K562 (cell line): ENCODE measurements at regions not wholly inside any gene's neighbourhood (a gene's known extent, or its start where the extent isn't known, plus 50 kb on each side); places are given as distances from the start of the nearest gene placed in this dataset.

Experiments
- ATAC-seq: fragments of 200-7000 bp; cut with Tn5 transposase; 3 replicates; pipeline ENCODE4 v1.9.1; 2020; ENCODE audit warnings: moderate library complexity
- BruUV-seq: library from RNA; stranded (reverse); fragments of 400-500 nt; replicated peaks from 2 replicates; lab custom pipeline; 2021; lab: Mats Ljungman, UMichigan
- CTCF ChIA-PET: fragments of 300-600 bp; formaldehyde crosslinking; extraction: SDS; loops from one replicate; lab custom pipeline; 2021; ENCODE audit warnings: low intra/inter-chr PET ratio; lab: Yijun Ruan, JAX
- POLR2A ChIA-PET: fragments of 300-600, 350-650 bp; sonication (Branson Sonifier 250); formaldehyde crosslinking; extraction: SDS; loops from one replicate; lab custom pipeline; 2021; ENCODE audit warnings: antibody characterized with exemption, inconsistent platforms; lab: Yijun Ruan, JAX
- DNase-seq, 4 experiments: peaks; one replicate each; pipeline versions ENCODE4 v3.0.0 to v3.0.0-alpha.2; 2011 to 2018; ENCODE audit warnings: low spot score in 3 of 4, mixed read lengths in 3 of 4; ENCODE audit errors: extremely low read depth in 1 of 4
- FAIRE-seq: peaks from 2 replicates; lab custom pipeline; 2011; peaks lifted over from hg19 to GRCh38; lab: Jason Lieb, UNC
- H2AFZ ChIP-seq: 2 replicates; pipeline ENCODE4 v1.6.0; 2011; ENCODE audit warnings: low read depth, low read length, control low read depth, inconsistent platforms
- H3K27ac ChIP-seq: fragments of 200-600 bp; 3 replicates; pipeline ENCODE4 v1.8.0; 2011; ENCODE audit warnings: low read depth, mild to moderate bottlenecking, control low read depth, inconsistent platforms, low read length, moderate library complexity, mixed read lengths; ENCODE audit errors: extremely low read depth
- H3K27me3 ChIP-seq, 2 experiments: fragments of 300-600 bp in 1 of 2; 2 replicates in 1 of 2; 3 replicates in 1 of 2; pipeline versions ENCODE4 v1.6.0 to v1.8.0; 2011; ENCODE audit warnings: inconsistent platforms in 2 of 2, low read length in 2 of 2, mild to moderate bottlenecking in 1 of 2, mixed read lengths in 1 of 2, moderate library complexity in 1 of 2; ENCODE audit not compliant: control insufficient read depth in 2 of 2, insufficient read depth in 2 of 2
- H3K36me3 ChIP-seq: fragments of 300-600 bp; 3 replicates; pipeline ENCODE4 v1.8.0; 2011; ENCODE audit warnings: mild to moderate bottlenecking, low read length, inconsistent platforms; ENCODE audit not compliant: control insufficient read depth, insufficient read depth
- H3K4me1 ChIP-seq, 2 experiments: fragments of 200-600 bp in 1 of 2; replicated peaks in 1 of 2; 2 replicates in 1 of 2; 3 replicates in 1 of 2; pipeline versions ENCODE4 v1.5.1 to v1.8.0; 2011; ENCODE audit warnings: inconsistent platforms in 2 of 2, low read length in 2 of 2, mild to moderate bottlenecking in 1 of 2, mixed read lengths in 1 of 2, moderate library complexity in 1 of 2; ENCODE audit not compliant: control insufficient read depth in 2 of 2, insufficient read depth in 2 of 2
- H3K4me2 ChIP-seq: 2 replicates; pipeline ENCODE4 v1.6.1; 2011; ENCODE audit warnings: low read length, control low read depth, inconsistent platforms, mixed read lengths; ENCODE audit not compliant: insufficient read depth
- H3K4me3 ChIP-seq: fragments of 200-600 bp; sonication (generic), shearing (Covaris generic); 2 replicates; pipeline ENCODE4 v1.5.1; 2016; ENCODE audit warnings: control low read depth, inconsistent platforms
- H3K79me2 ChIP-seq: fragments of 200-600 bp; 3 replicates; pipeline ENCODE4 v1.8.0; 2011; ENCODE audit warnings: low read length, inconsistent platforms; ENCODE audit not compliant: control insufficient read depth, insufficient read depth
- H3K9ac ChIP-seq, 2 experiments: 2 replicates each; pipeline versions ENCODE4 v1.6.0 to v1.6.1; 2011; ENCODE audit warnings: low read depth in 2 of 2, low read length in 2 of 2, control low read depth in 1 of 2, inconsistent platforms in 1 of 2, mild to moderate bottlenecking in 1 of 2, mixed read lengths in 1 of 2; ENCODE audit not compliant: insufficient read depth in 1 of 2
- H3K9me1 ChIP-seq: one replicate; pipeline ENCODE4 v1.6.0; 2011; ENCODE audit warnings: inconsistent platforms, mild to moderate bottlenecking, low read length, moderate library complexity; ENCODE audit not compliant: control insufficient read depth, insufficient read depth
- H3K9me3 ChIP-seq: replicated peaks from 2 replicates; pipeline ENCODE4 v1.5.1; 2011; ENCODE audit warnings: low read depth, low read length, inconsistent platforms; ENCODE audit not compliant: control insufficient read depth, insufficient read depth
- H4K20me1 ChIP-seq: replicated peaks from 2 replicates; pipeline ENCODE4 v1.6.1; 2011; ENCODE audit warnings: low read length, inconsistent platforms, mixed read lengths; ENCODE audit not compliant: control insufficient read depth, insufficient read depth
- CCNT2 ChIP-seq: IDR thresholded peaks from 2 replicates; pipeline ENCODE4 v1.6.1; 2011; ENCODE audit warnings: borderline replicate concordance, low read depth, mild to moderate bottlenecking, moderate library complexity, mixed read lengths, low read length; ENCODE audit not compliant: insufficient read length; ENCODE audit errors: extremely low read depth
- CREM ChIP-seq: IDR thresholded peaks from 2 replicates; pipeline ENCODE4 v1.6.1; 2014; ENCODE audit warnings: antibody characterized with exemption, low read depth
- EGR1 ChIP-seq: fragments of 450-650 bp; conservative IDR thresholded peaks from 2 replicates; pipeline ENCODE4 v1.6.1; 2017; ENCODE audit warnings: mild to moderate bottlenecking
- HMGN3 ChIP-seq: IDR thresholded peaks from 2 replicates; pipeline ENCODE4 v1.6.1; 2011; ENCODE audit warnings: borderline replicate concordance, low read depth, mild to moderate bottlenecking, mixed read lengths, low read length; ENCODE audit not compliant: insufficient read length; ENCODE audit errors: extremely low read depth
- KAT8 ChIP-seq: fragments of 450-650 bp; IDR thresholded peaks from 2 replicates; pipeline ENCODE4 v1.6.1; 2016; ENCODE audit warnings: low read depth, mild to moderate bottlenecking
- MEF2D ChIP-seq: conservative IDR thresholded peaks from 2 replicates; pipeline ENCODE4 v1.6.1; 2016; ENCODE audit warnings: low read depth, missing genetic modification characterization, missing compliant biosample characterization
- MTF1 ChIP-seq: fragments of 250-450 bp; sonication (Bioruptor Pico); IDR thresholded peaks from 2 replicates; pipeline ENCODE4 v1.9.0; 2021; ENCODE audit warnings: moderate library complexity, mild to moderate bottlenecking, inconsistent platforms, borderline replicate concordance
- MYBL2 ChIP-seq, 2 experiments: fragments of 450-650 bp in 1 of 2; sonication (generic) in 1 of 2; formaldehyde crosslinking in 1 of 2; IDR thresholded peaks; 2 replicates each; pipeline versions ENCODE4 v1.6.1 to v1.8.1; 2017 to 2022; ENCODE audit warnings: borderline replicate concordance in 1 of 2, inconsistent platforms in 1 of 2, low read depth in 1 of 2, mild to moderate bottlenecking in 1 of 2, missing genetic modification reagents in 1 of 2, moderate library complexity in 1 of 2
- PCBP1 ChIP-seq: fragments of 200-400 bp; formaldehyde crosslinking; IDR thresholded peaks from 2 replicates; pipeline ENCODE4 v1.6.1; 2018; ENCODE audit warnings: mild to moderate bottlenecking, low read depth, low read length; ENCODE audit not compliant: poor library complexity, severe bottlenecking
- POLR2AphosphoS5 ChIP-seq: IDR thresholded peaks from 2 replicates; pipeline ENCODE4 v1.6.1; 2011; ENCODE audit warnings: mild to moderate bottlenecking, low read depth, low read length, moderate library complexity; ENCODE audit not compliant: control insufficient read depth, insufficient read depth
- TOE1 ChIP-seq, 2 experiments: fragments of 450-650 bp in 1 of 2; sonication (generic) in 1 of 2; formaldehyde crosslinking in 1 of 2; IDR thresholded peaks; 2 replicates each; pipeline versions ENCODE4 v1.7.1 to v1.8.0; 2016 to 2022; ENCODE audit warnings: borderline replicate concordance in 2 of 2, mild to moderate bottlenecking in 2 of 2, antibody characterized with exemption in 1 of 2, inconsistent platforms in 1 of 2, low read depth in 1 of 2, missing genetic modification reagents in 1 of 2, moderate library complexity in 1 of 2
- ZNF347 ChIP-seq: fragments of 450-650 bp; formaldehyde crosslinking; IDR thresholded peaks from 2 replicates; pipeline ENCODE4 v1.4.0; 2020; ENCODE audit warnings: low read depth, mild to moderate bottlenecking, moderate library complexity
- WGBS: fragments of 100-300 bp; shearing (Covaris generic); methylation state at CpG from one replicate; pipeline ENCODE4 v1.1.6; 2016; ENCODE audit warnings: low coverage, mixed read lengths; ENCODE audit not compliant: insufficient coverage; ENCODE audit errors: missing lambda C conversion rate; 5-methylcytosine and 5-hydroxymethylcytosine counted together
- in situ Hi-C: fragments of 300-500 bp; cut with MboI; formaldehyde crosslinking; loops from 4 replicates; pipeline ENCODE4 v1.15.0; 2018; ENCODE audit warnings: inconsistent platforms, mixed read lengths
- intact Hi-C: fragments of 100-400 bp; cut with micrococcal nuclease; formaldehyde crosslinking; loops from 2 replicates; pipeline ENCODE4 v1.14.2; 2022
- TF ChIP-seq, protein P1 (sequence below): sonication (generic); formaldehyde crosslinking; IDR thresholded peaks from 2 replicates; pipeline ENCODE4 v1.8.0; 2022; ENCODE audit warnings: mild to moderate bottlenecking, missing genetic modification reagents

DNA sequence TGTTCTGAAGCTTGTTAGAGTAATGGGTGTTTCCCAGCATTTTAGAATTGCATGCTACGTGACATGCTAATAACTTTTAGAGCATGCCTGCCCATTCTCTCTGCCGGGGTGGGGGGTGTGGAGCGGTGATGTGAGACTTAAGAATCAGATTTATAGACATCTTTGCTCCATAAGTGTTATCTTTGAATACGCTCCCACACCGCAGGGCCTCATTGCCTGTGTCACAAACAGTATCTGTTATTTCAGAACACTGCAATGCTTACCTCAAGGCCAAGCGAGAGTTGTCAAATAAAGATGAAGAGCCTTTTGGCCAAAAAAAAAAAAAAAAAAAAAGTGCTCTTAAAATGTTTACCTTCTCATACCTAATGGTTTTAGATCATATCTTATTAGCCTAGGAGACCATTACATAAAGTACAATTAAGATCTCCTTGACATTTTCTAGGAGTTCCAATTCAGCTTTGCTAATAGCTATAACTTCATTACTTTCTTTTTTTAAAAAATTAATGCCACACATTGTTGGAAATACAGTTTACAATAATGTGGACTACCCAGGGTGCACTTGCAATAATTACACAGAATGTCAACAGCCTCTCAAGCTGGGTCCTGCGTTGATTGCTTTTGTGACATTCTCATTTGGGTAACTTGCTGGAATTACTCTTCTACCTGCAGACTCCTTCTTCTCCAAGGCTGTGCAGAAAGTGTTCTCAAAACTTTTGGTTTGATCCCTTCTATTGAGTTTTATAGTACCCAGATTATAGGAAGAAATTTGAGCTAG lies 525.3 kb downstream of the KLF12 start:
- Histone ChIP-seq H3K4me3 (no peak overlapping the region), H3K9ac (no peak overlapping the region), H3K27me3 (no peaks in the 10 kb centered on the region), H3K27ac (no peak overlapping the region), H3K9me1 (no peaks in the 10 kb centered on the region), H3K36me3 (no peaks in the 10 kb centered on the region), H3K79me2 (no peaks in the 10 kb centered on the region), H3K9me3 (no peaks in the 10 kb centered on the region), H2AFZ (no peak overlapping the region), H3K4me2 (no peak overlapping the region), H4K20me1 (no peaks in the 10 kb centered on the region), H3K4me1 (no peaks in the 10 kb centered on the region)
- no peak for ATAC-seq
- DNase-seq: no peak
- CTCF ChIA-PET: no interaction called here
- TF ChIP-seq HMGN3 (no peak), CREM (no peak), CCNT2 (no peak), MEF2D (no peak), TOE1 (IDR thresholded peaks at IDR 0.05; ENCODE audit: borderline replicate concordance) (no peak), TOE1 (CRISPR knock-in tag; IDR thresholded peaks at IDR 0.05; ENCODE audit: borderline replicate concordance, low read depth) (no peak), PCBP1 (no peak), EGR1 (no peak), ZNF347 (no peak), MYBL2 (IDR thresholded peaks at IDR 0.05; ENCODE audit: low read depth) (no peak), MYBL2 (CRISPR knock-in tag; IDR thresholded peaks at IDR 0.05; ENCODE audit: borderline replicate concordance) (no peak), KAT8 (no peak), POLR2AphosphoS5 (no peak), MTF1 (CRISPR knock-in tag) (no peak)
- TF ChIP-seq, protein P1, sequence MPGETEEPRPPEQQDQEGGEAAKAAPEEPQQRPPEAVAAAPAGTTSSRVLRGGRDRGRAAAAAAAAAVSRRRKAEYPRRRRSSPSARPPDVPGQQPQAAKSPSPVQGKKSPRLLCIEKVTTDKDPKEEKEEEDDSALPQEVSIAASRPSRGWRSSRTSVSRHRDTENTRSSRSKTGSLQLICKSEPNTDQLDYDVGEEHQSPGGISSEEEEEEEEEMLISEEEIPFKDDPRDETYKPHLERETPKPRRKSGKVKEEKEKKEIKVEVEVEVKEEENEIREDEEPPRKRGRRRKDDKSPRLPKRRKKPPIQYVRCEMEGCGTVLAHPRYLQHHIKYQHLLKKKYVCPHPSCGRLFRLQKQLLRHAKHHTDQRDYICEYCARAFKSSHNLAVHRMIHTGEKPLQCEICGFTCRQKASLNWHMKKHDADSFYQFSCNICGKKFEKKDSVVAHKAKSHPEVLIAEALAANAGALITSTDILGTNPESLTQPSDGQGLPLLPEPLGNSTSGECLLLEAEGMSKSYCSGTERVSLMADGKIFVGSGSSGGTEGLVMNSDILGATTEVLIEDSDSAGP (CRISPR knock-in tag): no peak
- 1% methylated on average over 7 of the region's 7 CpGs for WGBS
- BruUV-seq: no TSS peak
- intact Hi-C loops: no loop called here
- in situ Hi-C loops: no loop called here
- POLR2A ChIA-PET: no interaction called here
- FAIRE-seq: no peak
